HG02678 (cell line): ENCODE measurements at regions not wholly inside any gene's neighbourhood (a gene's known extent, or its start where the extent isn't known, plus 50 kb on each side); places are given as distances from the start of the nearest gene placed in this dataset.

ENCODE experiments used
- ATAC-seq: cut with Tn5 transposase; IDR thresholded peaks from one replicate; pipeline ENCODE4 v1.9.1; 2021; ENCODE audit warnings: mild to moderate bottlenecking, moderate library complexity; ENCODE audit not compliant: unreplicated experiment

GRCh38 chr13:47277774-47278173 is 380.9 kb upstream of the HTR2A start:
- ATAC-seq = no peak

GRCh38 chr13:47268270-47268669 is 371.4 kb upstream of the HTR2A start:
- no peak for ATAC-seq

- no peak for ATAC-seq
These were observed 361.5 kb upstream of the HTR2A start for GRCh38 chr13:47258384-47258783.

- ATAC-seq = no peak
These were observed 359.8 kb upstream of the HTR2A start for GRCh38 chr13:47256618-47257017.

GRCh38 chr13:47252627-47253026 is 355.8 kb upstream of the HTR2A start:
- ATAC-seq = no peak

- no peak for ATAC-seq
These were observed 354.9 kb upstream of the HTR2A start for GRCh38 chr13:47251771-47252170.

GRCh38 chr13:47250146-47250545 is 353.3 kb upstream of the HTR2A start:
- no peak for ATAC-seq

GRCh38 chr13:47249266-47249665 is 352.4 kb upstream of the HTR2A start:
- ATAC-seq = no peak

- ATAC-seq = no peak
These were observed 344.6 kb upstream of the HTR2A start for GRCh38 chr13:47241446-47241845.

GRCh38 chr13:47239025-47239424 is 342.2 kb upstream of the HTR2A start:
- ATAC-seq = no peak

- ATAC-seq = no peak
These were observed 340.7 kb upstream of the HTR2A start for GRCh38 chr13:47237571-47237970.

GRCh38 chr13:47233734-47234133 is 336.9 kb upstream of the HTR2A start:
- no peak for ATAC-seq

- no peak for ATAC-seq
These were observed 335.7 kb upstream of the HTR2A start for GRCh38 chr13:47232516-47232915.

- no peak for ATAC-seq
These were observed 333.3 kb upstream of the HTR2A start for GRCh38 chr13:47230155-47230554.

- no peak for ATAC-seq
These were observed 329.7 kb upstream of the HTR2A start for GRCh38 chr13:47226516-47226915.

- no peak for ATAC-seq
These were observed 323.7 kb upstream of the HTR2A start for GRCh38 chr13:47220453-47221140.

GRCh38 chr13:47218611-47219010 is 321.8 kb upstream of the HTR2A start:
- no peak for ATAC-seq

- no peak for ATAC-seq
These were observed 319.4 kb upstream of the HTR2A start for GRCh38 chr13:47216176-47216822.

GRCh38 chr13:47215736-47216135 is 318.9 kb upstream of the HTR2A start:
- no peak for ATAC-seq

- no peak for ATAC-seq
These were observed 316.2 kb upstream of the HTR2A start for GRCh38 chr13:47213047-47213446.

GRCh38 chr13:47211106-47211505 is 314.3 kb upstream of the HTR2A start:
- no peak for ATAC-seq

GRCh38 chr13:47206111-47206510 is 309.3 kb upstream of the HTR2A start:
- ATAC-seq = no peak
